Activated naive CD8-positive, alpha-beta T cell treated with anti-CD3 and anti-CD28 coated beads, Interleukin-2, amount 10 ng/mL, durations not matched to agents 7 days and 5 days (primary cell): ENCODE measurements at regions not wholly inside any gene's neighbourhood (a gene's known extent, or its start where the extent isn't known, plus 50 kb on each side); places are given as distances from the start of the nearest gene placed in this dataset.

ENCODE experiments used
- ATAC-seq: fragments of 150-1000 bp; cut with Tn5 transposase; one replicate; pipeline ENCODE4 v1.10.0; 2021; ENCODE audit warnings: low read depth, moderate library complexity
- POLR2A ChIA-PET: fragments of 350-600 bp; sonication (Branson Sonifier 250); formaldehyde crosslinking; loops from one replicate; lab custom pipeline; 2021; ENCODE audit warnings: antibody characterized with exemption; lab: Charles Lee
- DNase-seq: peaks from one replicate; pipeline ENCODE4 v3.0.0; 2021
- H3K27ac Mint-ChIP-seq: one replicate; pipeline ENCODE4 v1.8.0; 2022; ENCODE audit warnings: mild to moderate bottlenecking, mixed read lengths
- H3K27me3 Mint-ChIP-seq: one replicate; pipeline ENCODE4 v1.8.0; 2022; ENCODE audit warnings: mild to moderate bottlenecking, moderate library complexity, mixed read lengths
- H3K36me3 Mint-ChIP-seq: one replicate; pipeline ENCODE4 v1.8.0; 2021; ENCODE audit warnings: mild to moderate bottlenecking, mixed read lengths
- H3K4me1 Mint-ChIP-seq: one replicate; pipeline ENCODE4 v1.8.0; 2021; ENCODE audit warnings: mixed read lengths
- H3K4me3 Mint-ChIP-seq: one replicate; pipeline ENCODE4 v1.8.0; 2022; ENCODE audit warnings: mild to moderate bottlenecking, moderate library complexity, mixed read lengths
- H3K9me3 Mint-ChIP-seq: one replicate; pipeline ENCODE4 v1.8.0; 2021; ENCODE audit warnings: mixed read lengths

DNA sequence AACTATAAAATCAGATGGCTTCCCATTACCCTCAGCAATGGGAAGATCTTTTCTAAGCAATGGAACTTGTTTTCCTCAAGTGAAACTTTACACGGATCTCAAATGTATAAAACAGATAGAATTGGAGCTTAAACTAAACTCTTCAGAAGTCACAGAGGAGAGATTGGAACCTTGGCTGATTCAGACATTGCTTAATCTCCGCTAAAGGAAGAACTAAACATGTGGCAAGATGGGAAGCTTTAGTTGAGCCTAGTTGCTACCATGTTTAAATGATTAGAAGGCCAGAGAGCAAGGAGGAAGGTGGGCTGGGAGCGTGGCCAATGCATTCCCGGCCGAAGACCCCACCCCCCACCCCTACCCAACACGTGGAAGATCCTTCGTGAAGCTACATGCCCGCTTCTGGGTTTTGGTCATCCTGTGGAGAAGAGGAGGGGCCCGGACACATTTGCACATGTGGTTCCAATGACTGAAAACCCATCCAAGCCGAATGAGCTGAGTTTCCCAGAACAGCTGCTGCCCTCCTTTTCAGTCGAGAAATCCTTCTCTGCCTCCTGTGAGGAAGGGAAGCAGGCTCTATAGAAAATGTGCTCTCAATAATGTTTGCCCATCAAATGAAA lies 164.3 kb downstream of the MIS18A start:
- no peaks in the 10 kb centered on the region for H3K9me3 Mint-ChIP-seq
- no peaks in the 10 kb centered on the region for H3K4me1 Mint-ChIP-seq
- POLR2A ChIA-PET, result no interaction called here
- no peaks in the 10 kb centered on the region for H3K36me3 Mint-ChIP-seq
- no peak overlapping the region for H3K4me3 Mint-ChIP-seq
- H3K27me3 Mint-ChIP-seq, result peaks cover 7% of the 10 kb centered on the region
- H3K27ac Mint-ChIP-seq, result no peak overlapping the region
- ATAC-seq, result no peak
- no peak for DNase-seq

DNA sequence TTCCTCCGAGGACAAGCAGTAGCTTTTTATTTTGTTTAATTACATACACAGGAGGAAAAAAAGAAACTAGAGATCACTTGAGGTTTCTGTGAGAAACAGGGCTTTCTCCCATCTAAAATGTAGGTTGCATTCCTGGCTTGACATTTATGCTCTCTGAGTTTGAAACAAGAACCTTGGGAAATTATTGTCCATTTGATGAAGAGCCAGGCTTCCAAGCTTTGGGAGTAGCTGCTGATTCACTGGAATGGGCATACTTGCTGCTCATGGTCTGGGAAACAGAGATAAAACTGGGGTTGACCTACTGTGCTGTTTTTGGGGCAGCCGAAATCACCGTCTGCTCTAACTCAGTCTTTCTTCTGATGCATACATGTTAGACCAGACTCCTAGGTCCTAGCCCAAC lies 165.4 kb downstream of the MIS18A start:
- no peak for DNase-seq
- POLR2A ChIA-PET, result no interaction called here
- H3K27me3 Mint-ChIP-seq, result peaks cover 7% of the 10 kb centered on the region
- ATAC-seq, result no peak
- no peaks in the 10 kb centered on the region for H3K9me3 Mint-ChIP-seq
- H3K27ac Mint-ChIP-seq, result no peak overlapping the region
- no peaks in the 10 kb centered on the region for H3K4me1 Mint-ChIP-seq
- no peaks in the 10 kb centered on the region for H3K36me3 Mint-ChIP-seq
- H3K4me3 Mint-ChIP-seq, result no peak overlapping the region

DNA sequence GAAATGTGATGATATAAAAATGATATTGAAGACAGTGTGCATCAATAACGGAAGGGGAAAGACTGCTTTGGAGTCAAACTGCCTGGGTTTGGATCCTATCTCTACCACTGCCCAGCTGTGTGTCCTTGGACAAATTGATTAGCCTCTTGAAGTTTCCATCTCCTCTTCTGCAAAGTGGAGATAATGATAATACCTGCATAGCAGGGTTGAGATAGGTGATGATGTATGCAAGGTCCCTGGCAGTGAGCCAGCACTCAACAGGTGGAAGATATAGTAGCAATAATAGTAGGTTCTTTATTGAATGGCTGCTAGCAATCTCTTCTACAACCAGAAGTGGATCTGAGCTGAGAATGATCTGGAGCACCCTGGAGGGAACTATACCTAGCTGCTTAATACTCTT lies 166.7 kb downstream of the MIS18A start:
- no peaks in the 10 kb centered on the region for H3K36me3 Mint-ChIP-seq
- H3K27ac Mint-ChIP-seq, result no peak overlapping the region
- H3K9me3 Mint-ChIP-seq, result no peaks in the 10 kb centered on the region
- POLR2A ChIA-PET, result no interaction called here
- no peaks in the 10 kb centered on the region for H3K4me1 Mint-ChIP-seq
- peaks cover 7% of the 10 kb centered on the region for H3K27me3 Mint-ChIP-seq
- no peak for DNase-seq
- no peak overlapping the region for H3K4me3 Mint-ChIP-seq
- ATAC-seq, result no peak

DNA sequence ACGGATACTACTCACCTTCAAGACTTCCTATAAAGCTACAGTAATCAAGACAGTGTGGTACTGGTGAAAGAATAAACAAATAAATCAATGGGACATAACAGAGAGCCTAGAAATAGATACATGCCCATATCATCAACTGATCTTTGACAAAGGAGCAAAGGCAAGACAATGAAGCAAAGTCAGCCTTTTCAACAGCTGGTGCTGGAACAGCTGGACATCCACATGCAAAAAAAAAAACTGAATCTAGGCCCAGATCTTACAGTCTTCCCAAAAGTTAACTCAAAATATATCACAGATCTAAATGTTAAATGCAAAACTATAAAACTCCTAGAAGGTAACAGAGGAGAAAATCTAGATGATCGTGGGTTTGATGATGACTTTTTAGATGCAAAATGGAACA lies 170.3 kb downstream of the MIS18A start:
- H3K27me3 Mint-ChIP-seq, result peaks cover 7% of the 10 kb centered on the region
- no peak overlapping the region for H3K4me3 Mint-ChIP-seq
- POLR2A ChIA-PET, result no interaction called here
- no peaks in the 10 kb centered on the region for H3K9me3 Mint-ChIP-seq
- no peaks in the 10 kb centered on the region for H3K4me1 Mint-ChIP-seq
- H3K36me3 Mint-ChIP-seq, result no peaks in the 10 kb centered on the region
- H3K27ac Mint-ChIP-seq, result no peak overlapping the region
- ATAC-seq (no peak), DNase-seq (no peak)

DNA sequence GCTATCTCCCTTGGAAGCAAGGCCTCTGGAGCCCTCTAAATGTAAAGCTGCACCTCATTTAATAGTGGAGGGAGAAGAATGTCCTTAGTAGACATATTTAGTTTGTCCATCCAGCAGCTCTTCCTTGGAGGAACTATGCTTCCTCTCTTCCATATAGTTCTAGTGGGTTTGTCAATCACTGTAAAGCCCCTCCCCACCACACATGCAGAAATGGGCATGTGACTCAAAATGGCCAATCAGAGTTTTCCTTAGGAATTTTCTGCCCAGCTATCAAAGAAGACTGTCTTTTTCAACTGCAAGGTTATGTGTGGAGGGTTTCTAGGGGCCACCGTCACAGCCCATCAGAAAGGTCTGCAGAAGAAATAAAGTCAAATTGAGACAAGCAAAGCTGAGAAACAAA lies 175.5 kb downstream of the MIS18A start:
- Mint-ChIP-seq H3K27me3 (no peaks in the 10 kb centered on the region), H3K9me3 (no peaks in the 10 kb centered on the region), H3K27ac (no peak overlapping the region), H3K36me3 (no peaks in the 10 kb centered on the region), H3K4me1 (no peaks in the 10 kb centered on the region), H3K4me3 (no peak overlapping the region)
- DNase-seq, result no peak
- POLR2A ChIA-PET, result no interaction called here
- no peak for ATAC-seq

DNA sequence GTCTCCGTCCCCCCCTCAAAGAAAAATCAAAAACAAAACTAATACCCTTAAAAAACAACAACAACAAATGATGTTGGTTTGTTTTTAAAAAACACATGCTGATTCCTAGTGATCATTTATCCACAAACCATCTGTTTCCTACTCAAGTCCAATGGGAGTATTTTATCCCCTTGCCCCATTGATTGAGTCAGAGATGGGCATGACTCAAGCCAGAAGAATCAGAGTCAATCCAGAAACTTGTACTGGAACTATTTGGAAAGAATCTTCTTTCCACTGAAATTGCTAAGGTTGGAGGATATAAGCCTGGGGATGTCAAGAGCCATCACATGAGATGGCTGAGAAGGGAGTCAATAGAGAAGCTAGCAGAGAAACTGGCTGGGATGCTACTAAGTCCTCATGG lies 176.4 kb downstream of the MIS18A start:
- Mint-ChIP-seq H3K36me3 (no peaks in the 10 kb centered on the region), H3K27ac (no peak overlapping the region), H3K4me1 (no peaks in the 10 kb centered on the region), H3K4me3 (no peak overlapping the region), H3K27me3 (no peaks in the 10 kb centered on the region), H3K9me3 (no peaks in the 10 kb centered on the region)
- ATAC-seq, result no peak
- DNase-seq, result no peak
- POLR2A ChIA-PET, result no interaction called here

DNA sequence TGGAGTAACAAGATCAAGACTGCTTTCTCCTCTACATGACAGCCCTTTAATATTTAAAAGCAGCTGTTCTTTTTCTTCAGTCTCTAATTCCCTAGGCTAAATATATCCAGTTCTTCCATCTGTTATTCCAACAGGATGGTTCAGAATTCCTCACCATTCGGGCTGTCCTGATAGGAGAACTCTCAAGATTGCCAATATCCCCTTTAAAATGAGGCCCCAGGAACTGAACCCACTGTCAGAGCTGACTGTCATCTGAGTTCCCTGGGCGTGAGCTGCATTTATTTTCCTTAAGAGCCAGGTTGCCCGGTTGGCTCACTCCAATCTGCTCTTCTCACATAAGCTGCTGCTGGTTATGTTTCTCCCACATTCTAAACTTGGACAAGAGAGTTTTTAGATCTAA lies 177.6 kb downstream of the MIS18A start:
- H3K36me3 Mint-ChIP-seq, result no peaks in the 10 kb centered on the region
- H3K4me1 Mint-ChIP-seq, result no peaks in the 10 kb centered on the region
- H3K4me3 Mint-ChIP-seq, result no peak overlapping the region
- H3K27ac Mint-ChIP-seq, result no peak overlapping the region
- H3K27me3 Mint-ChIP-seq, result no peaks in the 10 kb centered on the region
- POLR2A ChIA-PET, result no interaction called here
- ATAC-seq, result no peak
- no peak for DNase-seq
- H3K9me3 Mint-ChIP-seq, result no peaks in the 10 kb centered on the region

DNA sequence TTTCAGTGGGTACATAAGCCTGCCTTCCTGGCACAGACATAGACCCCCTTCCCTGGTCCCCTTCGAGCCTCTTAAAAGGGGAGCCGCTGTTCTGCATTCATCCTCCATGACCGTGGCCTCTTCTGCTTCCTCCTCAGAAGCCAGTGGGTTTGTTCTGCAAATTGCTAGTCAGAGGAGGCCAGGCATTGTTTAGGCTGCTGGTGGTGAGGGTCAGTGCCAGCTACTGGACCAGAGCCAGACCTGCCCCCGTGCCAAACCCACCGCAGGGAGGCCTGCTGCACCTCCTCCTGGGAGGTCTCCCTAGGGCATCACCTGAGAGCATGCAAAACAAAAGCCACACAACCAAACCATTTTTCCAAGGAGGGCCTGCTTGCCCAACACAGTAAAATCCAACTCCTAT lies 178.4 kb downstream of the MIS18A start:
- H3K27ac Mint-ChIP-seq, result no peak overlapping the region
- H3K4me3 Mint-ChIP-seq, result no peak overlapping the region
- DNase-seq (no peak), ATAC-seq (no peak)
- H3K36me3 Mint-ChIP-seq, result no peaks in the 10 kb centered on the region
- H3K9me3 Mint-ChIP-seq, result no peaks in the 10 kb centered on the region
- POLR2A ChIA-PET, result no interaction called here
- H3K27me3 Mint-ChIP-seq, result no peaks in the 10 kb centered on the region
- no peaks in the 10 kb centered on the region for H3K4me1 Mint-ChIP-seq

DNA sequence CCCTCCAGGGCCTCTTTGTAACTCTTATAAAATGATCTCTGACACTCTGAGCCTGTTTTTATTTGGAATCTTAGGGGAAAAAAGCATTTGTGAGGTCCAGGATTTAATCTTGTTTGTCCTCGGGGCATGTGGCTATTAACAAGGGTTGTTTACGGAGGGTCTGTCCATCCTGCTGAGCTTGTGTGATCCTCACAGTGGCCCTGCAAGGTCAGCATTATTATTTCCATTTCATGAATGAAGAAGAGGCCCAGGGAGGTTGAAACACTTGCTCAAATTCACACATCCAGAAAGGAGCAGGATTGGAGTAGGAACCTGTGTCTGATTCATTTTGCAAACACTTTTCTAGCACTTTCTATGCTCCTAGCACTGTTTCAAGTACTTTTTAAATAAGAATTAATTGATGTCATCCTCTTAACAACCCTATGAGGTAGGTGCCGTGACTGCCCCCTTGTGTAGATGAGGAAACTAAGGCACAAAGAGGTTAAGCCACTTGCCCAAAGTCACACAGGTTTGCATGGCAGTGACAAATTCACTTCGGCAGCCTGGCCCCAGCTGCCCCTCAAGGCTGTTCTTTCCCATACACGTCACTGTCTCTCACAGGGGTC lies 178.9 kb downstream of the MIS18A start:
- H3K4me3 Mint-ChIP-seq, result no peak overlapping the region

DNA sequence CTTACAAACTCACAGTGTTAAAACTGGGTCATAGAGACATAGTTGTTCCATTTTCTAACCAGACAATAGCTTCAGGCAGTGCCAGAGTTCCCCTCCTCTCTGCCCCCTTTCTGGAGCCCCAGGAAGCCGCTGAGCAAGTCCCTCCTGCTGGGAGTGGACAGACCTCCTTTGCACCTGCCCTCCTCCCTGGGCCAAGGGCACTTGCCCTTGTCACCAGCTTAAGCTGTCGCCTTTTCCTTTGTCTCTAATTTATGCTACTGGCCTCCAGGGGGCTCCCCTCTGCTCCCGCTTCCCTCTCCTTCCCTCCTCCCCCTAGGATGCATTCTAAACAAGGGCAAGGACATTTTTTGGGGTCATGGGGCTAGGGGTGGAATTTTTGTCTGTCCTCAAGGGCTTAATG lies 182.4 kb downstream of the MIS18A start:
- Mint-ChIP-seq H3K27ac (no peak overlapping the region), H3K9me3 (no peaks in the 10 kb centered on the region), H3K4me1 (no peaks in the 10 kb centered on the region), H3K4me3 (no peak overlapping the region), H3K36me3 (no peaks in the 10 kb centered on the region), H3K27me3 (no peaks in the 10 kb centered on the region)
- DNase-seq, result no peak
- ATAC-seq, result no peak
- POLR2A ChIA-PET, result no interaction called here

More for the DNA sequence above, 178.9 kb downstream of the MIS18A start:
- Mint-ChIP-seq H3K27me3 (no peaks in the 10 kb centered on the region), H3K9me3 (no peaks in the 10 kb centered on the region), H3K36me3 (no peaks in the 10 kb centered on the region), H3K27ac (no peak overlapping the region), H3K4me1 (no peaks in the 10 kb centered on the region)
- POLR2A ChIA-PET, result no interaction called here
- DNase-seq, result no peak
- ATAC-seq, result no peak

DNA sequence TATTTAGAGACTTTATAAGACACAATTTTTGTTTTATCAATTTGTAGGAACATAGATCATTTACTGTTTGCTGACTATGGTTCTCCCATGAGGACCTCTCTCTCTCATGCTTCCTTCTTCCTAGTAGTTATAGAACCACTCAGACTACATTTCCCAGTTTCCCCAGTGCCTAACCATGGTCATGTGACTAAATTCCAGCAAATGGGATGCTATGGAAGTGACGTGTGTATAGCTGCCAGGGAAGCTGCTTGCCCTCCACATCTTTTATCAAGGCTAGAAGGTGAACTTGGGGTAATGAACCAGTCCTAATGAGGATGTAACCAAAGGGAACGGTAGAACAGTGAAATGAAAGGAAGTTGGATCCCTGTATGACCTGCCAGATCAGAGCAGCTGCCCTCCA lies 184.0 kb downstream of the MIS18A start:
- Mint-ChIP-seq H3K4me1 (no peaks in the 10 kb centered on the region), H3K36me3 (no peaks in the 10 kb centered on the region), H3K27me3 (no peaks in the 10 kb centered on the region), H3K27ac (no peak overlapping the region), H3K9me3 (no peaks in the 10 kb centered on the region), H3K4me3 (no peak overlapping the region)
- no peak for ATAC-seq
- DNase-seq, result no peak
- POLR2A ChIA-PET, result no interaction called here

DNA sequence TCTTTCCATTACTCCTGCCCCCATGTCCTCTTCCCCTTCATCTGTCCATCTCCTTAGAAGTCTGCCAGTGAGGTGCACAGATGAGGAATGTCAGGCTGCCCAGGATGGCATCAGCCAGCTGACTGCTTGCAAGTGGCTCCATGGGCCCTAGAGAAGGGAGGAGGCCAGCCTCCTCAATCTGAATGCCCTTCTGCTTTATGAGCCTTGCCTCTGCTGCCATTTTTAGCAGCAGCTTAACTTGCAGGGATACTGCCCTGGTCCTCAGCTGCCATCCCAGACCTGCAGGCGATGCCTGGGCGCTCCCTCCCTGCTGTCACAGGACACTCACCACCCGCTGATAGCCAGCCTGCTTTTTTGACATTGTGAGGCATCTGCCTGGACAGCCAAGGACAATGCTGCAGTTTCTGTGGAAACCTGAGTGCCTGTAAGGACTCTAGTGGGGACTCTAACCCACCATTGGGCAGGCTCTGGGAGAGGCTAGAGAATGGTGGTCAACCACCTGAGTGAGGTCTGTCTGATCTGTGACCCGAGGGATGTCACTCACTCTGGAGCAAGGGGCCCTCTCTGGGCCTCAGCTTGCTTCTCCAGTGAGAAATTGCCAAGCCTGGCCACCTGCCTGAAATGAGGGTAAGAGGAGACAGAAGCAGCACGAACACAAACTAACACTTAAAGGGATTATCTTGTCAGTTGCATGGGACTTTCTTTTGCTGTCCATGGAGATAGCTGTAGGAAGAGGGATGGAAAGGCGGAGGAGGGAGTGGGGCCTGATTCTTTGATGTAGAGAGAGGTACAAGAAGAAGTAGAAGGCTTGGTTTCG lies 185.0 kb downstream of the MIS18A start:
- H3K4me3 Mint-ChIP-seq, result no peak overlapping the region
- no peak overlapping the region for H3K27ac Mint-ChIP-seq
- POLR2A ChIA-PET, result no interaction called here

DNA sequence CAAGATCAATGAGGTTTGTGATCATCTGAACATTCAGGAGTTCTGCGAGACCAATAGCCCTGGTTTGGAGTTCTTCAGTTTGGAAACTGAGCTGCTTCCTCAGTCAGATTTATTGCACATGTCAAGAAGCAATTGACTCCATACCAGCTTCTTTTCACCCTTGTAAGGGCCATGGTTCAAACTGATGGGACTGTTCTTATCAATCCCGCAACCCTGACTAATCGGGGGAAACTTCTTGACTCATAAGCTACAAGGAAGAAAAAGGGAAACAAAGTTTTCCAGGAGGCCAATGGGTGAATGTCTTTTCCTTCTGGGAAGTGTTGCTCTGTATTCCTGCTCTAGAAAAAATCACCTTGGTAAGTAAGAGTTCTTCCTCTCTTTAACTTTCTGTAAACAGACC lies 187.9 kb downstream of the MIS18A start:
- POLR2A ChIA-PET, result no interaction called here
- no peak overlapping the region for H3K27ac Mint-ChIP-seq

More for the DNA sequence above, 185.0 kb downstream of the MIS18A start:
- Mint-ChIP-seq H3K4me1 (no peaks in the 10 kb centered on the region), H3K27me3 (no peaks in the 10 kb centered on the region), H3K36me3 (no peaks in the 10 kb centered on the region), H3K9me3 (no peaks in the 10 kb centered on the region)
- ATAC-seq, result no peak
- DNase-seq, result no peak

DNA sequence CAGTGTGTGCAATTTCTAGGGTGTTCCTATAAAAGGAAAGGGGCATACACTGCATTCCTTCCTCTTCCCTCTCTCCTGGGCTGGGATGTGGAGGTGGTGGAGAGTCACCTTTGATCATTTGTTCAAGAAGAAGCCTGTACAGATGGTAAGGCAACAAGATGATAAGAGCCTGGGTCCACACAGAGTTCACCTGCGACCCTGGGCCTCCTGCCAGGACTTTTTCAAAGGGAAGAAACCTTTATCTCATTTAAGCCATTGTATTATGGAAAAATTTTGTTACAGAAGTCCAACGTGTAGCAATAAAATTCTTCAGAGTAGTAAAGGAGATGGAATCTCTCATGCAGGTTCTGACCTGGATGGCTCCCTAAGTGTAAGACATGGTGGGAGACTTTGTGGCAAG lies 189.1 kb downstream of the MIS18A start:
- no peaks in the 10 kb centered on the region for H3K4me1 Mint-ChIP-seq
- no peaks in the 10 kb centered on the region for H3K27me3 Mint-ChIP-seq
- DNase-seq (no peak), ATAC-seq (no peak)
- H3K36me3 Mint-ChIP-seq, result no peaks in the 10 kb centered on the region
- no peaks in the 10 kb centered on the region for H3K9me3 Mint-ChIP-seq
- H3K27ac Mint-ChIP-seq, result no peak overlapping the region
- no peak overlapping the region for H3K4me3 Mint-ChIP-seq
- POLR2A ChIA-PET, result no interaction called here

More for the DNA sequence above, 187.9 kb downstream of the MIS18A start:
- Mint-ChIP-seq H3K9me3 (no peaks in the 10 kb centered on the region), H3K36me3 (no peaks in the 10 kb centered on the region), H3K27me3 (no peaks in the 10 kb centered on the region), H3K4me3 (no peak overlapping the region), H3K4me1 (no peaks in the 10 kb centered on the region)
- no peak for DNase-seq
- no peak for ATAC-seq
